Spinal cord (tissue), 9 donors: ENCODE measurements at regions not wholly inside any gene's neighbourhood (a gene's known extent, or its start where the extent isn't known, plus 50 kb on each side); places are given as distances from the start of the nearest gene placed in this dataset.

Experiments
- DNase-seq, 6 donors: peaks; one replicate each; pipeline versions ENCODE4 v3.0.0 to v3.0.0-alpha.2; 2013 to 2015; ENCODE audit warnings: low spot score in 6 of 6, low read depth in 4 of 6
- H3K27ac ChIP-seq: one replicate; pipeline ENCODE4 v1.5.1; 2013; ENCODE audit warnings: low read depth, low read length, control low read depth
- H3K27me3 ChIP-seq: one replicate; pipeline ENCODE4 v1.6.1; 2013; ENCODE audit warnings: low read length; ENCODE audit not compliant: control insufficient read depth, insufficient read depth
- H3K36me3 ChIP-seq: one replicate; pipeline ENCODE4 v1.6.1; 2013; ENCODE audit warnings: low read length; ENCODE audit not compliant: control insufficient read depth, insufficient read depth
- H3K4me1 ChIP-seq: one replicate; pipeline ENCODE4 v1.6.1; 2013; ENCODE audit warnings: low read length; ENCODE audit not compliant: control insufficient read depth, insufficient read depth
- H3K4me3 ChIP-seq: one replicate; pipeline ENCODE4 v1.5.1; 2013; ENCODE audit warnings: low read depth, low read length, control low read depth
- H3K9me3 ChIP-seq: one replicate; pipeline ENCODE4 v1.6.1; 2013; ENCODE audit warnings: low read length; ENCODE audit not compliant: control insufficient read depth, insufficient read depth
- WGBS: methylation state at CpG from one replicate; pipeline ENCODE4 v1.1.5; 2013; ENCODE audit warnings: missing lambda C conversion rate; ENCODE audit not compliant: insufficient coverage; 5-methylcytosine and 5-hydroxymethylcytosine counted together
- donor health status: healthy.

- Histone ChIP-seq H3K4me3 (no peak overlapping the region), H3K9me3 (no peaks in the 10 kb centered on the region), H3K36me3 (no peaks in the 10 kb centered on the region), H3K27me3 (no peaks in the 10 kb centered on the region), H3K27ac (no peak overlapping the region), H3K4me1 (no peaks in the 10 kb centered on the region)
- no CpG with 5 or more reads among the region's 3 CpGs for WGBS
- DNase-seq: no peak
Observed at GRCh38 chr13:64459778-64460177, 2770.4 kb downstream of the PCDH9 start.

- H3K9me3 ChIP-seq: no peaks in the 10 kb centered on the region
- no peak overlapping the region for H3K4me3 ChIP-seq
- H3K27me3 ChIP-seq: no peaks in the 10 kb centered on the region
- H3K27ac ChIP-seq: no peak overlapping the region
- no peaks in the 10 kb centered on the region for H3K4me1 ChIP-seq
- peak in 1 of 6 donors; percentile 6 for DNase-seq
- H3K36me3 ChIP-seq: no peaks in the 10 kb centered on the region
Observed at GRCh38 chr13:64457976-64458375, 2772.2 kb downstream of the PCDH9 start.

- H3K4me3 ChIP-seq: no peak overlapping the region
- H3K4me1 ChIP-seq: no peaks in the 10 kb centered on the region
- DNase-seq: peak in 1 of 6 donors; percentile 40
- H3K27ac ChIP-seq: no peak overlapping the region
- H3K27me3 ChIP-seq: no peaks in the 10 kb centered on the region
- H3K9me3 ChIP-seq: no peaks in the 10 kb centered on the region
- no peaks in the 10 kb centered on the region for H3K36me3 ChIP-seq
- WGBS: no CpG with 5 or more reads among the region's 2 CpGs
Observed at GRCh38 chr13:64455124-64455523, 2775.0 kb downstream of the PCDH9 start.

- Histone ChIP-seq H3K4me1 (no peaks in the 10 kb centered on the region), H3K27ac (no peak overlapping the region), H3K9me3 (no peaks in the 10 kb centered on the region), H3K36me3 (no peaks in the 10 kb centered on the region), H3K4me3 (no peak overlapping the region), H3K27me3 (no peaks in the 10 kb centered on the region)
- DNase-seq: peak in 2 of 6 donors; percentile 9 to 54
- 46% methylated on average over 3 of the region's 4 CpGs for WGBS
Observed at GRCh38 chr13:64453831-64454230, 2776.3 kb downstream of the PCDH9 start.

GRCh38 chr13:64446372-64446771, 2783.8 kb downstream of the PCDH9 start:
- no CpG with 5 or more reads among the region's 2 CpGs for WGBS
- no peaks in the 10 kb centered on the region for H3K9me3 ChIP-seq

GRCh38 chr13:64441740-64442139, 2788.4 kb downstream of the PCDH9 start:
- no peaks in the 10 kb centered on the region for H3K27me3 ChIP-seq
- H3K4me1 ChIP-seq: no peaks in the 10 kb centered on the region
- no peak overlapping the region for H3K4me3 ChIP-seq
- WGBS: no CpG with 5 or more reads among the region's 1 CpG
- H3K9me3 ChIP-seq: no peaks in the 10 kb centered on the region
- DNase-seq: no peak
- H3K27ac ChIP-seq: no peak overlapping the region
- no peaks in the 10 kb centered on the region for H3K36me3 ChIP-seq

More at GRCh38 chr13:64446372-64446771, 2783.8 kb downstream of the PCDH9 start:
- Histone ChIP-seq H3K4me3 (no peak overlapping the region), H3K4me1 (no peaks in the 10 kb centered on the region), H3K36me3 (no peaks in the 10 kb centered on the region), H3K27ac (no peak overlapping the region), H3K27me3 (no peaks in the 10 kb centered on the region)
- no peak for DNase-seq

- no peaks in the 10 kb centered on the region for H3K36me3 ChIP-seq
- no peak overlapping the region for H3K27ac ChIP-seq
- no peak overlapping the region for H3K4me3 ChIP-seq
- H3K4me1 ChIP-seq: no peaks in the 10 kb centered on the region
- no peaks in the 10 kb centered on the region for H3K9me3 ChIP-seq
- no peaks in the 10 kb centered on the region for H3K27me3 ChIP-seq
- 63% methylated on average over 1 of the region's 2 CpGs for WGBS
- DNase-seq: peak in 4 of 6 donors; percentile 7 to 64 (median 33)
Observed at GRCh38 chr13:64438084-64438483, 2792.1 kb downstream of the PCDH9 start.

- Histone ChIP-seq H3K9me3 (no peaks in the 10 kb centered on the region), H3K36me3 (no peaks in the 10 kb centered on the region), H3K4me1 (no peaks in the 10 kb centered on the region), H3K27me3 (no peaks in the 10 kb centered on the region), H3K4me3 (no peak overlapping the region), H3K27ac (no peak overlapping the region)
- no peak for DNase-seq
- WGBS: no CpG with 5 or more reads among the region's 2 CpGs
Observed at GRCh38 chr13:64429691-64430090, 2800.4 kb downstream of the PCDH9 start.

GRCh38 chr13:64428196-64428595, 2801.9 kb downstream of the PCDH9 start:
- DNase-seq: no peak
- Histone ChIP-seq H3K4me1 (no peaks in the 10 kb centered on the region), H3K9me3 (no peaks in the 10 kb centered on the region), H3K36me3 (no peaks in the 10 kb centered on the region), H3K27ac (no peak overlapping the region), H3K27me3 (no peaks in the 10 kb centered on the region), H3K4me3 (no peak overlapping the region)

- H3K4me1 ChIP-seq: no peaks in the 10 kb centered on the region
- no peaks in the 10 kb centered on the region for H3K36me3 ChIP-seq
- H3K27ac ChIP-seq: no peak overlapping the region
- no CpG with 5 or more reads among the region's 1 CpG for WGBS
- no peaks in the 10 kb centered on the region for H3K9me3 ChIP-seq
- no peaks in the 10 kb centered on the region for H3K27me3 ChIP-seq
- no peak overlapping the region for H3K4me3 ChIP-seq
- no peak for DNase-seq
Observed at GRCh38 chr13:64423467-64423866, 2806.7 kb downstream of the PCDH9 start.
